Heart right ventricle (tissue), 16 donors: ENCODE measurements at regions not wholly inside any gene's neighbourhood (a gene's known extent, or its start where the extent isn't known, plus 50 kb on each side); places are given as distances from the start of the nearest gene placed in this dataset.
"Not testable (repeated sequence)": the region's sequence is repeated elsewhere in the genome, so short reads cannot be mapped to it uniquely, and the experiment has no call there.

Experiments used
- ATAC-seq, 8 donors: fragments of 200-7000 bp; cut with Tn5 transposase; one replicate each; pipeline ENCODE4 v1.9.1; 2020; ENCODE audit warnings: mild to moderate bottlenecking in 8 of 8, moderate library complexity in 8 of 8, moderate number of reproducible peaks in 1 of 8
- DNase-seq, 2 donors: peaks; one replicate each; pipeline ENCODE4 v3.0.0-alpha.2; 2020
- H3K27ac ChIP-seq, 10 donors: fragments of 200-600 bp; sonication (generic) in 2 of 10; one replicate each; pipeline versions ENCODE4 v1.5.0 to v1.8.0; 2020 to 2022; ENCODE audit warnings: mild to moderate bottlenecking in 3 of 10
- H3K27me3 ChIP-seq, 7 donors: fragments of 200-600 bp; one replicate each; pipeline ENCODE4 v1.8.0; 2021 to 2022; ENCODE audit warnings: mild to moderate bottlenecking in 2 of 7
- H3K36me3 ChIP-seq, 9 donors: fragments of 200-600 bp; sonication (generic) in 1 of 9; one replicate each; pipeline versions ENCODE4 v1.5.0 to v1.8.0; 2020 to 2022; ENCODE audit warnings: mild to moderate bottlenecking in 2 of 9
- H3K4me1 ChIP-seq, 9 donors: fragments of 200-600 bp; sonication (generic) in 1 of 9; one replicate each; pipeline versions ENCODE4 v1.5.0 to v1.8.0; 2020 to 2022; ENCODE audit warnings: mild to moderate bottlenecking in 4 of 9
- H3K4me3 ChIP-seq, 10 donors: fragments of 200-600 bp; sonication (generic) in 2 of 10; one replicate each; pipeline versions ENCODE4 v1.5.0 to v1.8.0; 2020 to 2022; ENCODE audit warnings: mild to moderate bottlenecking in 7 of 10, moderate library complexity in 2 of 10
- H3K9me3 ChIP-seq, 11 donors: fragments of 200-600 bp in 10 of 11; sonication (generic) in 2 of 11; one replicate each; pipeline versions ENCODE4 v1.5.0 to v1.8.0; 2013 to 2022; ENCODE audit warnings: mild to moderate bottlenecking in 2 of 11, control low read depth in 1 of 11, moderate library complexity in 1 of 11
- WGBS, 2 donors: extraction: QIAGEN DNeasy Blood & Tissue Kit; methylation state at CpG; one replicate each; pipeline ENCODE4 v1.1.7; 2013; ENCODE audit warnings: inconsistent platforms in 1 of 2; 5-methylcytosine and 5-hydroxymethylcytosine counted together
- intact Hi-C, 10 donors: fragments of 100-400 bp; cut with DNase I; formaldehyde crosslinking; loops; one replicate each; pipeline versions ENCODE4 v1.11.1 to v1.14.2; 2022
- TF ChIP-seq, protein P1 (sequence below), 9 donors: fragments of 200-600 bp; sonication (generic) in 2 of 9; IDR thresholded peaks; one replicate each; pipeline versions ENCODE4 v1.5.0 to v1.8.0; 2021 to 2022; ENCODE audit warnings: antibody characterized with exemption in 9 of 9, mild to moderate bottlenecking in 5 of 9, moderate library complexity in 1 of 9
- donor health status: Arrhythmogenic right ventricular cardiomyopathy.
- donor health status: ischemic (EF 13 %, LVEDD 7.1; RV severe dilation, severe dysfunction).
- donor health status: healthy with polysubstance abuse.
- donor health status: DM: no; HTN: yes; CAD: no.
- donor health status: DM: no; HTN: no; CAD: no.
- donor health status: ischemic (EF 25% LVEDD 6.9; RV normal size, moderate dysfunction).
- donor health status: ischemic (EF 25% LVEDD 5.7; RV mildly dilated, moderate dysfunction).
- donor health status: healthy.
- donor health status: DM: yes; HTN: yes; CAD: no.
- donor health status: Ischemic cardiomyopathy.
- donor health status: ischemic (EF 35%, LVEDD 5.7; RV mildly dilated, moderate dysfunction).
- donor health status: nonischemic (EF 11% LVEDD 7.7; RV severe dilation, severe dysfunction).
- donor health status: DM: yes; HTN: yes; CAD: no.
- donor health status: PGD.
- donor health status: ischemic (EF 29% LVEDD 5.4; RV normal size, mild dysfunction).
- donor health status: nonischemic (EF 23%, LVEDD 6.1; RV moderate dilation, normal function).

GRCh38 chr11:13216019-13216710, 61.4 kb upstream of the BMAL1 start:
- Histone ChIP-seq H3K4me1 (peaks cover 0 to 13% (median 0%) of the 10 kb centered on the region in 9 donors), H3K9me3 (peaks cover 0 to 3% (median 0%) of the 10 kb centered on the region in 11 donors), H3K27ac (peak overlapping the region in 1 of 10 donors; percentile 62), H3K4me3 (no peak overlapping the region), H3K27me3 (peaks cover 0 to 7% (median 0%) of the 10 kb centered on the region in 7 donors), H3K36me3 (no peaks in the 10 kb centered on the region)
- no peak for DNase-seq
- TF ChIP-seq, protein P1, sequence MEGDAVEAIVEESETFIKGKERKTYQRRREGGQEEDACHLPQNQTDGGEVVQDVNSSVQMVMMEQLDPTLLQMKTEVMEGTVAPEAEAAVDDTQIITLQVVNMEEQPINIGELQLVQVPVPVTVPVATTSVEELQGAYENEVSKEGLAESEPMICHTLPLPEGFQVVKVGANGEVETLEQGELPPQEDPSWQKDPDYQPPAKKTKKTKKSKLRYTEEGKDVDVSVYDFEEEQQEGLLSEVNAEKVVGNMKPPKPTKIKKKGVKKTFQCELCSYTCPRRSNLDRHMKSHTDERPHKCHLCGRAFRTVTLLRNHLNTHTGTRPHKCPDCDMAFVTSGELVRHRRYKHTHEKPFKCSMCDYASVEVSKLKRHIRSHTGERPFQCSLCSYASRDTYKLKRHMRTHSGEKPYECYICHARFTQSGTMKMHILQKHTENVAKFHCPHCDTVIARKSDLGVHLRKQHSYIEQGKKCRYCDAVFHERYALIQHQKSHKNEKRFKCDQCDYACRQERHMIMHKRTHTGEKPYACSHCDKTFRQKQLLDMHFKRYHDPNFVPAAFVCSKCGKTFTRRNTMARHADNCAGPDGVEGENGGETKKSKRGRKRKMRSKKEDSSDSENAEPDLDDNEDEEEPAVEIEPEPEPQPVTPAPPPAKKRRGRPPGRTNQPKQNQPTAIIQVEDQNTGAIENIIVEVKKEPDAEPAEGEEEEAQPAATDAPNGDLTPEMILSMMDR (IDR thresholded peaks at IDR 0.05): no peak
- WGBS, 2 donors: 61 to 64% methylated on average over 8 of the region's 8 CpGs
- peak in 3 of 8 donors; percentile 7 to 53 (median 19) for ATAC-seq
- intact Hi-C loops: no loop called here

GRCh38 chr11:13216711-13217075, 60.9 kb upstream of the BMAL1 start:
- WGBS, 2 donors: 88 to 95% methylated on average over 3 of the region's 3 CpGs
- intact Hi-C loops: no loop called here
- H3K27ac ChIP-seq: peak overlapping the region in 1 of 10 donors; percentile 62

DNA sequence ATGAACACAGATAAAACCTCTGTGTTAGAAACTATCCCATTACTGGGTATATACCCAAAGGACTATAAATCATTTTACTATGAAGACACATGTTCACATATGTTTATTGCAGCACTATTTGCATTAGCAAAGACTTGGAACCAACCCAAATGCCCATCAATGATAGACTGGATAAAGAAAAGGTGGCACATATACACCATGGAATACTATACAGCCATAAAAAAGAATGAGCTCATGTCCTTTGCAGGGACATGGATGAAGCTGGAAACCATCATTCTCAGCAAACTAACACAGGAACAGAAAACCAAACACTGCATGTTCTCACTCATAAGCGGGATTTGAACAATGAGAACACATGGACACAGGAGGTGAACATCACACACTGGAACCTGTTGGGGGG, 58.9 kb upstream of the BMAL1 start:
- DNase-seq, intact Hi-C loops, H3K36me3 ChIP-seq, H3K9me3 ChIP-seq, ATAC-seq, H3K4me3 ChIP-seq, H3K27ac ChIP-seq, H3K27me3 ChIP-seq: not testable (repeated sequence)
- H3K4me1 ChIP-seq: peaks cover 0 to 13% (median 0%) of the 10 kb centered on the region in 9 donors
- 93 to 97% methylated on average over 1 of the region's 1 CpG for whole genome bisulfite sequencing, 2 donors

More at GRCh38 chr11:13216711-13217075, 60.9 kb upstream of the BMAL1 start:
- H3K4me1 ChIP-seq: peaks cover 0 to 13% (median 0%) of the 10 kb centered on the region in 9 donors
- peaks cover 0 to 3% (median 0%) of the 10 kb centered on the region in 11 donors for H3K9me3 ChIP-seq
- no peak overlapping the region for H3K4me3 ChIP-seq
- TF ChIP-seq, protein P1 (IDR thresholded peaks at IDR 0.05): no peak
- DNase-seq (no peak), ATAC-seq (no peak)
- H3K36me3 ChIP-seq: no peaks in the 10 kb centered on the region
- peaks cover 0 to 7% (median 0%) of the 10 kb centered on the region in 7 donors for H3K27me3 ChIP-seq

DNA sequence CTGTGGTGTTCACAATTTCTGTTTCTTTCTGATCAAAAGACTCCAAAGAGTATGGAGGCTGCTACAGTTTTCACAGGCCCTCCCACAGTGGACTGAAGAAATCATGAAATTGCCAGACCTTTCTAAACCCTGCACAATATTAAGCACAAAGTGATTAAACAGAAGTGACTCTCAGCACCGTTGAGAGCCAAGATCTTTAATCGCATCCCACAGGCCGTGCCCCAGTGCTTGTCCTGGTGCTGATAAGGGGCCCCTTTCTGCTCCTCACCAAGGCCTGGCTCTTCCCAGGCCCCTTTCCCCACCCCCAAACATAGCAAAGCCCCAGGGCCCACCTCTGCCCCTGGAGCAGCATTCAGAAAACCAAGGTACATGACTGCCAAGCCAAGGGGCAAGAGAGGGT, 57.4 kb upstream of the BMAL1 start:
- H3K9me3 ChIP-seq: peaks cover 0 to 3% (median 0%) of the 10 kb centered on the region in 11 donors
- peaks cover 0 to 10% (median 0%) of the 10 kb centered on the region in 9 donors for H3K4me1 ChIP-seq
- 49 to 64% methylated on average over 3 of the region's 3 CpGs for WGBS, 2 donors
- no peak for ATAC-seq
- intact Hi-C loops: no loop called here
- peaks cover 0 to 7% (median 0%) of the 10 kb centered on the region in 7 donors for H3K27me3 ChIP-seq
- TF ChIP-seq, protein P1 (IDR thresholded peaks at IDR 0.05): no peak
- H3K27ac ChIP-seq: no peak overlapping the region
- DNase-seq: no peak
- no peaks in the 10 kb centered on the region for H3K36me3 ChIP-seq
- H3K4me3 ChIP-seq: no peak overlapping the region

GRCh38 chr11:13221722-13222121, 55.9 kb upstream of the BMAL1 start:
- intact Hi-C loops: no loop called here
- ATAC-seq (no peak), DNase-seq (no peak)
- peaks cover 0 to 3% (median 0%) of the 10 kb centered on the region in 11 donors for H3K9me3 ChIP-seq
- TF ChIP-seq, protein P1 (IDR thresholded peaks at IDR 0.05): no peak
- peaks cover 0 to 7% (median 0%) of the 10 kb centered on the region in 7 donors for H3K27me3 ChIP-seq
- 90 to 93% methylated on average over 4 of the region's 4 CpGs for WGBS, 2 donors
- H3K36me3 ChIP-seq: no peaks in the 10 kb centered on the region
- H3K27ac ChIP-seq: no peak overlapping the region
- H3K4me1 ChIP-seq: peaks cover 0 to 2% (median 0%) of the 10 kb centered on the region in 9 donors
- H3K4me3 ChIP-seq: no peak overlapping the region
